Lung (tissue), 11 donors: ENCODE measurements at regions not wholly inside any gene's neighbourhood (a gene's known extent, or its start where the extent isn't known, plus 50 kb on each side); places are given as distances from the start of the nearest gene placed in this dataset.

ENCODE experiments used
- ATAC-seq: fragments of 200-7000 bp; cut with Tn5 transposase; one replicate; pipeline ENCODE4 v1.9.1; 2020; ENCODE audit warnings: moderate number of reproducible peaks; ENCODE audit not compliant: insufficient read depth, low FRiP score
- DNase-seq, 3 donors: peaks; one replicate each; pipeline ENCODE4 v3.0.0-alpha.2; 2013 to 2017
- H3K27ac ChIP-seq, 2 donors: one replicate each; pipeline ENCODE4 v1.5.1; 2013; ENCODE audit warnings: mild to moderate bottlenecking in 2 of 2, moderate library complexity in 2 of 2, control low read depth in 1 of 2, inconsistent platforms in 1 of 2, low read depth in 1 of 2, low read length in 1 of 2
- H3K27me3 ChIP-seq, 3 donors: one replicate each; pipeline ENCODE4 v1.5.1; 2013; ENCODE audit warnings: low read length in 2 of 3; ENCODE audit not compliant: control insufficient read depth in 3 of 3, insufficient read depth in 3 of 3
- H3K36me3 ChIP-seq, 4 donors: one replicate each; pipeline ENCODE4 v1.5.1; 2013; ENCODE audit warnings: low read length in 4 of 4, mild to moderate bottlenecking in 1 of 4, moderate library complexity in 1 of 4; ENCODE audit not compliant: control insufficient read depth in 4 of 4, insufficient read depth in 4 of 4
- H3K4me1 ChIP-seq, 5 donors: one replicate each; pipeline ENCODE4 v1.5.1; 2013; ENCODE audit warnings: low read length in 5 of 5, mild to moderate bottlenecking in 2 of 5, moderate library complexity in 1 of 5; ENCODE audit not compliant: control insufficient read depth in 5 of 5, insufficient read depth in 5 of 5
- H3K4me3 ChIP-seq: one replicate; pipeline ENCODE4 v1.5.1; 2013; ENCODE audit warnings: mild to moderate bottlenecking, control low read depth, moderate library complexity
- H3K9ac ChIP-seq, 2 donors: one replicate each; pipeline ENCODE4 v1.5.1; 2013; ENCODE audit warnings: low read length in 2 of 2, control low read depth in 1 of 2; ENCODE audit not compliant: insufficient read depth in 1 of 2
- H3K9me3 ChIP-seq, 4 donors: one replicate each; pipeline ENCODE4 v1.5.1; 2013; ENCODE audit warnings: low read length in 3 of 4, mild to moderate bottlenecking in 1 of 4, moderate library complexity in 1 of 4; ENCODE audit not compliant: control insufficient read depth in 4 of 4, insufficient read depth in 3 of 4
- CTCF ChIP-seq: IDR thresholded peaks from 2 replicates; pipeline ENCODE4 v1.5.1; 2012; ENCODE audit warnings: mild to moderate bottlenecking; ENCODE audit errors: control extremely low read depth, extremely low read depth
- WGBS, 2 donors: extraction: QIAGEN DNeasy Blood & Tissue Kit; methylation state at CpG; one replicate each; pipeline ENCODE4 v1.1.7; 2013; 5-methylcytosine and 5-hydroxymethylcytosine counted together
- donor health status: control.
- donor health status: control.
- donor health status: Bipolar disorder and iron deficiency.
- donor health status: healthy.
- donor health status: DM: yes; HTN: yes; CAD: no.

- no peaks in the 10 kb centered on the region for H3K27me3 ChIP-seq
- DNase-seq (no peak), ATAC-seq (no peak)
- no peaks in the 10 kb centered on the region for H3K4me1 ChIP-seq
- H3K9ac ChIP-seq = no peak overlapping the region
- no peak for TF ChIP-seq CTCF
- no peaks in the 10 kb centered on the region for H3K9me3 ChIP-seq
- H3K4me3 ChIP-seq = no peak overlapping the region
- H3K36me3 ChIP-seq = no peaks in the 10 kb centered on the region
- H3K27ac ChIP-seq = no peak overlapping the region
- 25 to 33% methylated on average over 4 of the region's 4 CpGs for WGBS, 2 donors
Measured at GRCh38 chr5:4716781-4717180, 423.3 kb upstream of the ADAMTS16 start.

GRCh38 chr5:4717446-4717845 is 422.7 kb upstream of the ADAMTS16 start:
- H3K9me3 ChIP-seq = no peaks in the 10 kb centered on the region
- no peak overlapping the region for H3K27ac ChIP-seq
- H3K4me1 ChIP-seq = no peaks in the 10 kb centered on the region
- no peak for ATAC-seq
- no peak for DNase-seq
- no peaks in the 10 kb centered on the region for H3K27me3 ChIP-seq
- H3K9ac ChIP-seq = no peak overlapping the region
- 46 to 72% methylated on average over 1 of the region's 1 CpG for WGBS, 2 donors
- H3K4me3 ChIP-seq = no peak overlapping the region
- TF ChIP-seq CTCF = no peak
- H3K36me3 ChIP-seq = no peaks in the 10 kb centered on the region

- H3K36me3 ChIP-seq = no peaks in the 10 kb centered on the region
- 75 to 84% methylated on average over 6 of the region's 6 CpGs for WGBS, 2 donors
- TF ChIP-seq CTCF = no peak
- DNase-seq (no peak), ATAC-seq (no peak)
- no peaks in the 10 kb centered on the region for H3K4me1 ChIP-seq
- H3K4me3 ChIP-seq = no peak overlapping the region
- no peak overlapping the region for H3K27ac ChIP-seq
- no peaks in the 10 kb centered on the region for H3K9me3 ChIP-seq
- H3K27me3 ChIP-seq = no peaks in the 10 kb centered on the region
- no peak overlapping the region for H3K9ac ChIP-seq
Measured at GRCh38 chr5:4720831-4721230, 419.3 kb upstream of the ADAMTS16 start.

- no peaks in the 10 kb centered on the region for H3K4me1 ChIP-seq
- TF ChIP-seq CTCF = no peak
- H3K9ac ChIP-seq = no peak overlapping the region
- H3K4me3 ChIP-seq = no peak overlapping the region
- 76 to 87% methylated on average over 2 of the region's 2 CpGs for WGBS, 2 donors
- H3K27ac ChIP-seq = no peak overlapping the region
- no peak for DNase-seq
- peaks cover 0 to 2% (median 0%) of the 10 kb centered on the region in 4 donors for H3K9me3 ChIP-seq
- H3K27me3 ChIP-seq = no peaks in the 10 kb centered on the region
- H3K36me3 ChIP-seq = no peaks in the 10 kb centered on the region
- ATAC-seq = no peak
Measured at GRCh38 chr5:4722886-4723285, 417.2 kb upstream of the ADAMTS16 start.
